ENCODE measurements at regions not wholly inside any gene's neighbourhood (a gene's known extent, or its start where the extent isn't known, plus 50 kb on each side); places are given as distances from the start of the nearest gene placed in this dataset.

GRCh38 chr2:8049851-8050571, 631.8 kb upstream of the ID2 start:
- TF ChIP-seq TEAD4 (IDR thresholded peaks at IDR 0.05) (no peak), EGR1 (IDR thresholded peaks at IDR 0.05) (no peak), ZBTB7A (IDR thresholded peaks at IDR 0.05; ENCODE audit: low read depth) (no peak), EP300 (IDR thresholded peaks at IDR 0.05; ENCODE audit: borderline replicate concordance) (no peak), USF1 (IDR thresholded peaks at IDR 0.05) (no peak), REST (IDR thresholded peaks at IDR 0.05; ENCODE audit: low read depth) (no peak), CREB1 (IDR thresholded peaks at IDR 0.05; ENCODE audit: low read depth) (no peak), CEBPB (IDR thresholded peaks at IDR 0.05) (no peak), TCF12 (IDR thresholded peaks at IDR 0.05; ENCODE audit: low read depth) (no peak), FOXM1 (IDR thresholded peaks at IDR 0.05; ENCODE audit: borderline replicate concordance, low read depth) (no peak)

- TF ChIP-seq RAD21 (IDR thresholded peaks at IDR 0.05; ENCODE audit: low read depth) (no peak), TCF12 (IDR thresholded peaks at IDR 0.05; ENCODE audit: low read depth) (no peak), MAX (IDR thresholded peaks at IDR 0.05) (no peak), CEBPB (IDR thresholded peaks at IDR 0.05) (no peak), ZBTB7A (IDR thresholded peaks at IDR 0.05; ENCODE audit: low read depth) (no peak), EP300 (IDR thresholded peaks at IDR 0.05; ENCODE audit: borderline replicate concordance) (no peak), FOXM1 (IDR thresholded peaks at IDR 0.05; ENCODE audit: borderline replicate concordance, low read depth) (no peak), YY1 (IDR thresholded peaks at IDR 0.05; ENCODE audit: low read depth) (no peak), CREB1 (IDR thresholded peaks at IDR 0.05; ENCODE audit: low read depth) (no peak), TEAD4 (IDR thresholded peaks at IDR 0.05) (no peak), EGR1 (IDR thresholded peaks at IDR 0.05) (no peak)
These were observed 628.6 kb upstream of the ID2 start for GRCh38 chr2:8053216-8053615.

- TF ChIP-seq RAD21 (IDR thresholded peaks at IDR 0.05; ENCODE audit: low read depth) (no peak), YY1 (IDR thresholded peaks at IDR 0.05; ENCODE audit: low read depth) (no peak), NFIC (IDR thresholded peaks at IDR 0.05) (no peak), USF1 (IDR thresholded peaks at IDR 0.05) (no peak)
These were observed 627.8 kb upstream of the ID2 start for GRCh38 chr2:8054070-8054469.

GRCh38 chr2:8058652-8059051, 623.2 kb upstream of the ID2 start:
- TF ChIP-seq TAF1 (IDR thresholded peaks at IDR 0.05; ENCODE audit: low read depth) (no peak), MAX (IDR thresholded peaks at IDR 0.05) (no peak), CREB1 (IDR thresholded peaks at IDR 0.05; ENCODE audit: low read depth) (no peak), RAD21 (IDR thresholded peaks at IDR 0.05; ENCODE audit: low read depth) (no peak), CEBPB (IDR thresholded peaks at IDR 0.05) (no peak), FOXM1 (IDR thresholded peaks at IDR 0.05; ENCODE audit: borderline replicate concordance, low read depth) (no peak), REST (IDR thresholded peaks at IDR 0.05; ENCODE audit: low read depth) (no peak), YY1 (IDR thresholded peaks at IDR 0.05; ENCODE audit: low read depth) (no peak), NFIC (IDR thresholded peaks at IDR 0.05) (no peak), TEAD4 (IDR thresholded peaks at IDR 0.05) (no peak), TCF12 (IDR thresholded peaks at IDR 0.05; ENCODE audit: low read depth) (no peak), EP300 (IDR thresholded peaks at IDR 0.05; ENCODE audit: borderline replicate concordance) (no peak), USF1 (IDR thresholded peaks at IDR 0.05) (no peak), EGR1 (IDR thresholded peaks at IDR 0.05) (no peak), ZBTB7A (IDR thresholded peaks at IDR 0.05; ENCODE audit: low read depth) (no peak)

- TF ChIP-seq EP300 (IDR thresholded peaks at IDR 0.05; ENCODE audit: borderline replicate concordance) = no peak
- no peak for TF ChIP-seq CREB1 (IDR thresholded peaks at IDR 0.05; ENCODE audit: low read depth)
- no peak for TF ChIP-seq RAD21 (IDR thresholded peaks at IDR 0.05; ENCODE audit: low read depth)
- TF ChIP-seq REST (IDR thresholded peaks at IDR 0.05; ENCODE audit: low read depth) = no peak
- no peak for TF ChIP-seq CEBPB (IDR thresholded peaks at IDR 0.05)
- TF ChIP-seq EGR1 (IDR thresholded peaks at IDR 0.05) = no peak
- no peak for TF ChIP-seq MAX (IDR thresholded peaks at IDR 0.05)
- no peak for TF ChIP-seq YY1 (IDR thresholded peaks at IDR 0.05; ENCODE audit: low read depth)
- no peak for TF ChIP-seq ZBTB7A (IDR thresholded peaks at IDR 0.05; ENCODE audit: low read depth)
- TF ChIP-seq NFIC (IDR thresholded peaks at IDR 0.05) = no peak
- TF ChIP-seq TCF12 (IDR thresholded peaks at IDR 0.05; ENCODE audit: low read depth) = no peak
- no peak for TF ChIP-seq USF1 (IDR thresholded peaks at IDR 0.05)
These were observed 622.6 kb upstream of the ID2 start for GRCh38 chr2:8059255-8059654.
